Frontal cortex (tissue), 3 donors: ENCODE measurements at regions not wholly inside any gene's neighbourhood (a gene's known extent, or its start where the extent isn't known, plus 50 kb on each side); places are given as distances from the start of the nearest gene placed in this dataset.

Experiments used
- DNase-seq, 2 donors: peaks; one replicate each; pipeline ENCODE4 v3.0.0; 2012; ENCODE audit warnings: low spot score in 2 of 2
- FAIRE-seq: peaks from 2 replicates; lab custom pipeline; 2012; peaks lifted over from hg19 to GRCh38; lab: Jason Lieb, UNC
- donor health status: control.
- donor health status: control.
- donor health status: control.

DNA sequence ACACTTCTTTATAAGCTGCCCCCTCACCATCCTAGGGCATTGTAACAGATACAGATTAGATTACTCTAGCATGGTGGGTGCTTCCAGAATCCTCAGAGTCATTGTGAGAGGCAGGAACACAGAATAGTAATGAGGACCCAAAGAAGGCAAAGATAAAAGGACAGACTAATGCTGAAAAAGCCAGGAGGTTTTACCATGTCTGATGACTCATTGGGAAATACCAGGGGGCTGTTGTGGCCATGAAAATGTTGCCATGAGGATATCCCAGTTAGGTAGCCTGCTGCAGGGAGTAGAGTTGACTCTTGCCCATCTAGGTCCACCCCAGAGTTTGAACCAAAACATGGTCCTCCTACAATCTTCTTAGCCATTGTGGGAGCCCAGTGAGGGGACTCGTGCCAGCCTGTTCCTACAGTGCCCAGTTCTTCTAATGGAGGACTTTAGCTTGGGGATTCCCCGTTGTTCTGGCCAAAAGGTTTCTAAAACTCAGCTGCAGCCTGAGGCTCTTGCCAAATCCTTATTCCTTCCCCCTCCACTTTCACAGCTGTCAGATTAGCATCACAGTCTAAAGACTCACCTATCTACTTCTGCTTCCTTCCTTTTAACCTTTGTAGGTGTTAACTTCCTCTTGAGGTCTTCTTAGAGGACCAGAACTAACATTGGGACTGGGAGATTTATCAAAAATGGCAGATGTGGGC lies 586.0 kb upstream of the AADAT start:
- DNase-seq (no peak), FAIRE-seq (no peak)

DNA sequence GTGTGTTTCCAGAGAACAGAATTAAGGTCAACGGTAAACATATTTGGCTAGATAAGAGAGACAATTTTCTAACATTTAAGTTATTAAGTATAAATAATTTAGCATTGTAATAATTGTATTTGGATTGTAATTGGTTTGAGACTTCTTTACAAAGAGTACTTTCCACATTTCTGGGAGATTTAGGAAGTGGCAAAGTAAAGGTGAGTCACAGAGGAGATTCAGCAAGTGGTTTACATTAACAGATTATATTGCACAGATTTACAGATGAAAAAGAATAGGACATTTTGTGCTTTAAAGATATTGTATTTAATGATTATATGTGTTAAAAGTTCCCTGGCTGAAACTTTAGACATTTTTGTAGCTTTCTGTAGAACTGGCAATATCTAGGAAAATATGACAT lies 584.4 kb upstream of the AADAT start:
- DNase-seq = no peak
- FAIRE-seq = no peak

DNA sequence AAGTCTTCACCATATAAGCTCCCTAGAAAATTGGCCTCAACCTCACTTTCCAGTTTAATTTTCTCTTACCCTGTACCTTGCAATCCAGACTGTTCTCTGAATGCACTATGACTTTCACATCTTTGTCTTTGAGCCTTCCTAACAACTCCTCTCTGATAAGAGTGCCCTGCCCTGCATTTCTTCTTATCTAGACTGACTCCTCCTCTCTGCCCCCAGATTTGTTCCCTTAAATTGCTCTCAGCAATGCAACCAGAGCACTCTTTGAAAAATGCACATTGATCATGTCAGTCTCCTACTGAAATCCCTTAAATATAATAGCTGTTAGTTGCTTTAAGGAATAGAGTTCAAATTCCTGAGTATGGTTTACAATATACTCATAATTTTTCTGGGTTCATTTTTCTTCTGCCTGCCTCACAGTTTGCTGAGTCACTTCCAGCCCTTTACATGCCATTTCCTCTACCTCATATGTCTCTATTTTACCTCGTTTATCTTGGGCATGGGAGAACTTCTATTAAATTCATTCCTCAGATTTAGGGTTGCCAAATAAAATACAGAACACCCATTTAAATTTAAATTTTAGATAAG lies 582.7 kb upstream of the AADAT start:
- FAIRE-seq (no peak), DNase-seq (no peak)

DNA sequence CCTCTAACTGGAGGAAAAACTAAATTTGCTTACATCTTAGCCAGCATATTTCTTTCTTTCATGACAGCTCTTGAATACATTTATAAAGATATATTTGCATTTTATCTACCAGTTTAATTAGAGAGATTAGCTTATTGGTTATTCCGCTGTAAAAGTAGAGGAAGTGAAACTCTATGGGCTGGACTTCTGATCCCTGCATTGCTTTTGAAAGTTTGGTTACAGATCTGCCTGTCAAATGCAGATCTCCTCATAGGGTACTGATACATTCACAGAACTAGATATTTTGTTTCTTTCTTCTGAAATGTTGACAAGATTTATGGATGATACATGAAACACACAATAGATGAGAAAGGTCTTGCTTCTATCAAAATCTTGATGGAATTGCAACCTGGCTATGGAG lies 581.4 kb upstream of the AADAT start:
- DNase-seq (no peak), FAIRE-seq (no peak)

DNA sequence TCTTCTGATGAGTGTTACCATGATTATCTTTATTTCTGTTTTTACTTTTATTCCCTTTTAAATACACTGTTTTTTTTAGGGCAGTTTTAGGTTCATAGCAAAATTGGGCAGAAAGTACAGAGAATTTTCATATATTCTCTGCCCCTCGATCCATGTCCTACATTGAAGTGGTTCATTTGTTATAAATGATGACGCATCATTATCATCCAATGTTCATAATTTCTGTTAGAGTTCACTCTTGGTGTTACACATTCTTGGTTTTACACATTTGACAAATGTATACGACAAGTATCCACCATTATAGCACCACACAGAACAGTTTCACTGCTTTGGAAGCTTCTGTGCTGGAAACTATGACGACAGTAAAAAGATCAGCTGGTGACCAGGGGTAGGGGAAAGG lies 578.1 kb upstream of the AADAT start:
- FAIRE-seq (no peak), DNase-seq (no peak)

DNA sequence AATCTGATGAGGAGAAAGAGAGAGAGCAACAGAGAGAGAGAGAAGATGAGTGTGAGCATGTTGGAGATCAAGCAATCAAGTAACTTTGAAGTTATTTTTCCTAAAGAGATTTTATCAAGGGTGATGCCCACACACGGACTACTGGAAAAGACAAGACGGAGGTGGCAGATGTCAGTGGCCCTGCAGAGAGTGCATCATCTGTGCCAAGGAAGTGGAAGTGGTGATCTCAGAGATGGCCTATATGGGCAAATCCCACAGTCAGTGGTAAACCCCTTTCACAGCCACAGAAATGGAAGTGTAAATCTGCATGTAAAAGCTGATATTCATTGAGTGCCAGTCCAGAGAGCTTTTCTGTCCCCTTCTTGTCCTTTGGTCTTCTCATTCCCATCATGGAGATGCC lies 577.2 kb upstream of the AADAT start:
- no peak for FAIRE-seq
- DNase-seq = no peak

DNA sequence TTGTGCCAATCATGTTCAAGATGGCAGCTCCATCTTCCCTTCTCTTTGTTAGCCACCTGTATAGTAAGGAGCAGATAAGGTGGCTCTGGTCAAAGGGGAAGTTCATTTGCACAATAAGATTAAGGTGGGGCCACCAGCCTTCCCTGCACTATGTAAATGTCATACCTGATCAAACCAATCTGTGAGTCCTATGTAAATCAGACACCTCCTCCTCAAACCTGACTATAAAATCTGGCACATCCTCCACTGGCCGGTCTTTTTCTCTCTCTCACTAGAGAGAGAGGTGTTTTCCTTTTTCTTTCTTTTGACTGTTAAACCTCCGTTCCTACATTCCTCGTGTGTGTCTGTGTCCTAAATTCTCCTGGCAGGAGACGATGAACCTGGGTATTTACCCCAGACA lies 572.5 kb upstream of the AADAT start:
- FAIRE-seq = no peak
- DNase-seq = no peak

DNA sequence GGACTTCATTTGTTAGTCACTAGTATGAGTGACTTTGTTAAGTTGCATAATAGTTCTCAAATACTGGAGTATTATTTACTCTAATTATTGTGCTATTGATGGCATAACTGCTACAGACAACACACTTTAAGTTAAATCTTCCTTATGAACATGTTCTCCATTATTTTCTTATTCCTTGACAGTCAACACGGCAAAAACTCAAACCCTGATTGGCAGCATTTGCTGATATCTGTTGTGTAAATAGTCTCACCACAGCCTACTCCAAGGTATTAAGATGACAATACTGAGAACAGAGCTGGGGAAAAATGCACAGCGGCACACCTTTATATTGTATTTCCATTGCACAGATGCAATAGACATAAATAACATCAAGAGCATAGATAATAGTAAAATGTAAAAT lies 568.0 kb upstream of the AADAT start:
- FAIRE-seq (no peak), DNase-seq (no peak)

DNA sequence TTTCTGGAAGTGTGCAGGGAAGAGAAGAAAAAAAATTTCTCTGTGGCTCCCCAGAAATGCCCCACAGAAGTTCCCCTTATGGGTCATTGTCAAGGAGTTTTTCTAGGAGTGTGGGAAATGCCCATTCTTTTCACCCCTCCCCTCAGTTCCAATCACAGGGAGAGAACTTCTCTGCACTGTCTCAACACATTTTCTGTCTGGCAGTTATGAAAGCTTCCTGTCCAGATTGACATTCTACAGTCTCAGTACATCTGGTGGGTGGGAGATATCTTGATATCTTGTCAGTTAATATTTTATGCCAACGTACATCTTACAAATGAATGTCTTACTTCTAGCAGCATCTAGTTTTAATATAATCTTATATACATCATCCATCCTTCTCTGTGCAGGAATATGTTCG lies 566.8 kb upstream of the AADAT start:
- FAIRE-seq (no peak), DNase-seq (no peak)

DNA sequence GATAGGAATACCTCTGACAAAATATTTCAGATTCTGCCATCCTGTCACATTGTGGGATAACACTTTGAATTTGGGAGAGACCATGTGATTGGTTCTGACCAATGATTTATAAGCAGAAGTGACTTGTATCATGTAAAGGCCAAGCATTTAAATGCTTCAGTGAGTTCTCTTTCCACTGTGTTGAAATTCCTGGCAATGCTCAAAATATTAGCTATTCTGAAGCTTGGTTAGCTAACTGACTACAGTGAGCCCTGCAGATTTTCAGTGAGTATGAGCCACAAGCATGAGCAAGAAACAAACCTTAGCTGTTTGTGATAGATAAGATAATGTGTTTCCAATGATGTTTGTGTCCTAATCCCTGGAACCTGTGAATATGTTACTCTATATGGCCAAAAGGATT lies 562.8 kb upstream of the AADAT start:
- FAIRE-seq (no peak), DNase-seq (no peak)

DNA sequence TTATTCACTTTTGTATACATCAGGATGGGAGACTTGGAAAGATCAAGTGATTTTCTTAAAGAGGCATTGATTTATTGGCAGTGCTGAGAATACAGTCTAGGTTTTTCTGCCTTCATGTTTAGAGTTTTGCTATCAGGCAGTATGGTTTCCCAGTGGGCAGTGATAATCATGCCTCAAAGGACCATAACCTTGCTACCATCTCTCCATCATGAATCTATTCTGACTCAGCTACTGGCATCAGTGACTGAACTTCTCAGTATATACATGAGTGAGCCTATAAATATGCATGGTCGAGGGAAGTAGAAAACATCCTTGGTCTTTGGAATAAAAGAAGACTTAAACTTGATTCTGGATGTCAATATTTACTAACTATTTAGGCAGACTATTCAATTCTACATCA lies 562.0 kb upstream of the AADAT start:
- no peak for FAIRE-seq
- no peak for DNase-seq

DNA sequence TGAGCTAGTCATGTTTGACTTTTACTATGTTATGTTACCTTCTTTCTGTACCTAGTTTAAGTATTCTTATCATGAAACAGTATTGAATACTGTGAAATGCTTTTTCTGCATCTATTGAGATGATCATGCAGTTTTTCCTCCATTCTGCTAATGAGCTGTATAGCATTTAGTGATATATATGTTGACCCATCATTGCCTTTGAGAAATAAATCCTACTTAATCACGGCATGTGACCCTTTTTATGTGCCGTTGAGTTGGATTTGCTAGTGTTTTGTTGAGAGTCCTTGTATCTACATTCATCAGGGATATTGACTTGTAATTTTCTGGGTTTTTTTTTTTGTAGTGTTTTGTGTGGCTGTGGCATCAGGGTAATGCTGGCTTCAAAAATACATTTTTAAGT lies 537.7 kb upstream of the AADAT start:
- no peak for FAIRE-seq

DNA sequence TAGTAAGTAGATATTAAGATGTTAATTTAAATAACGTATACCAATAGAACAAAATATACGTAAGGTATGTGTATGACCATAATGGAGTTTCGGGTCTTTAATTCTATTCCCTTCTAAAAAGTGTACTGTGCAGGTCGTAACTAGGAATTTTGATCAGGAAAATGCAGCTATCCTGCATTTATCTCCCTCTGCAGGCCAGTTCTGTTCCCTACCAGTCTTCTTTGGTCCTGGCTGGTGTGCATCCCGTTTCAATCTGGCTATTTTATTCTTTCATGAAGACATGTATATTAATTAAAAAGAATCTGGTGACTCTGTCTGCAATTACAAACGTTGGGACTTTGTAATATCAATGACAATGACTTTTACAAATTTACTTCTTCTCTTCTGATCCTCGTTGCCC lies 534.1 kb upstream of the AADAT start:
- FAIRE-seq (no peak), DNase-seq (no peak)

More for the DNA sequence above, 537.7 kb upstream of the AADAT start:
- no peak for DNase-seq

DNA sequence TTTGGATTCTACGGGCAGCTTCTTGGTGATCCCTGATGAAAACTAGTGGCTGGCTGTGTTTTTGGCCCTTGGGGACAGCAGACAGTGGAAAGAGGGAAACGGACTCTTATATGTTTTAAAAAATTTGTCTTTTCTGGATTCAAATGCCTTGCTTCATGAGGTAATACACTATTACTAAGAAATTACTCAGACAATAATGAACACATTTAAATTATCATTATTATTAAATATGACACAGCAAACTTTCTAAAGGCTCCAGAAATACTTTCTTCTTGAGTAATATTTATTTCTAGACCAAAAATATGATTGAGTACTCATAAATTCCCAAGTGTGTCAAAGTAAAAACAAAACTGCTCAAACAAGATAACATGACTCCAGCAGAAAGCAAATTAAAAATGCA lies 520.7 kb upstream of the AADAT start:
- no peak for DNase-seq
- FAIRE-seq = no peak

DNA sequence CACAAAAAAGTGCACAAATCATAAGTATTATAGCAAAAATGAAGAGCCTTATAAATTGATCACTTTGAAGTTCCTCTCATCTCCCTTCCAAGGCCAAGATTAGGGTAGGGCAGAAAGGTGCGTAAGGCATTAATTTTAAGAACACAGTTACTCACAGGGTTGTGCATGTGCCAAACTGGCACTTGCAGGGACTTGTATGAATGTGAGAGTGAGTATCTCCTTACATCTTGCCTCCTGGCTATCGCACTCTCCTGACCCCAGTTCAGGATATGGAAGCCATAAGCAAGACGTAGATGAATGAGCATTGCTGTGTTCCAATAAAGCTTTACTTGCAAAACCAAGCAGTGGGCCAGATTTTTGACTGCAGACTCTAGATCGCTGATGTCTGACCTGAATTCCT lies 510.1 kb upstream of the AADAT start:
- no peak for DNase-seq
- no peak for FAIRE-seq

DNA sequence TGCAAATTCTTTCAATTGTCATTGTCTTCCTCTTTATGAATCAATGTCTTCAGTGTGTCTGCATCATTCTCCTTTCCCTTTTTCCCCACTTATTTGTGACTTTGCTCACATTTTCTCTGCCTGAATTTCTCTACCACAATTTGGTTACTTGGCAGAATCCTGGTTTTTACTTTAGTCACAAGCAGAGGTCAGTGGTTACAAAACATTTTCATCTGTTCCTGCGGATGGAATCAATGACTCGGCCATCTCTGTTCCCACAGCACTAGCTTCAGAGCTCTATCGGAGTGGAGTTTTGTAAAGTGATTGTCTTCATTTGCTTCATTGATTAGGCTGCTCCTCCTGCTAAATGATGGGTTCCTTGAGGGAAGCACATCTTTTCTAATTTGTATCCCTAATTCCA lies 501.3 kb upstream of the AADAT start:
- no peak for FAIRE-seq
- no peak for DNase-seq

DNA sequence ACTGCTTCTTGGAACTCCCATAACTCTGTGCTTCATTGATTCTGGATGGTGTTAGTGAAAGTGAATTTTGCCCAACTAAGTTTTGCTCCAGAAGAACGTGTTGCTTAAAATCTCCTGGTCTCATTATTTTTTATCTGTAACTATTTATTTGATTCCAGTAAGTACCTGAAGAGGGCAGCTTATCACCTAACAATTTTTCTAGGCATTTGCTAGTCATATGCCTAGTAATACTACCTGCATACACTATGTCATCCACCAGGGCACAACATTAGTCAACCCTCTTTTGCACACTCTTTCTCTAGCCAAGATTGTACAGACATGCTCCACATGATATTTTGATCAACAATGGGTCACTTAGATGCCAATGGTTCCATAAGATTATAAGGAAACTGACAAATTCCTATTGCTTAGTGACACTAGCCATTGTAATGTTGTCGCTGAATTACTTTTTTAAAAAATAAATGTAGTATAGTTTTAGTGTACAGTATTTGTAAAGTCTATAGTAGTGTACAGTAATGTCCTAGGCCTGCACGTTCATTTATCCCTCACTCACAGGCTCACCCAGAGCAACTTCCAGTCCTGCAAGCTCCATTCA lies 499.9 kb upstream of the AADAT start:
- FAIRE-seq (no peak), DNase-seq (no peak)

DNA sequence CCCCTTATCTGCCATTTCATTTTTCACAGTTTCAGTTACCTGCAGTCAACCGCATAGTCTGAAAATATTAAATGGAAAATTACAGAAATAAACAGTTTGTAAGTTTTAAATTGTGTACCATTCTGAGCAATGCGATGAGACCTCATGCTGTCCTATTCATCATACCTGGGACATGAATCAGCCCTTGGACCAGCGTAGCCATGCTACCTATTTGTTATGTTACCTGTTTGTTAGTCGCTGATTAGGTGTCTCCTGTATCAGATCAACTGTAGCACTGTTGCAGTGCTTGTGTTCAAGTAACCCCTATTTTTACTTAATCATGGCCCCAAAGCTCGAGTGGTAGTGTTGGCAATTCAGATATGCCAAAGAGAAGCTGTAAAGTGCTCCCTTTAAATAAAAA lies 492.2 kb upstream of the AADAT start:
- FAIRE-seq = no peak
- DNase-seq = no peak

DNA sequence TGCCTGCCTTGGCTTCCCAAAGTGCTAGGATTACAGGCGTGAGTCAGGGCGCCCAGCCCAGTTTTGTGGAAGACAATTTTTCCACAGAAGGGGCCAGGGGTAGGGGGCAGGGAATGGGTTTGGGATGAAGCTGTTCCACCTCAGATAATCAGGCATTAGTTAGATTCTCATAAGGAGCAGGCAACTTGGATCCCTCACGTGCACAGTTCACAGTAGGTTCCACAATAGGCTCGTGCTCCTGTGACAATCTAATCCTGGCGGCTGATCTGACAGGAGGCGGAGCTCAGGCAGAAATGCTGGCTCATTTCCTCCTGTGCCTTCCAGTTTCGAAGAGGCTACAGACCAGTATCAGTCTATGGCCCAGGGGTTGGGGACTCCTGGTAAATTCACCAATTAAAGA lies 491.6 kb upstream of the AADAT start:
- no peak for DNase-seq
- no peak for FAIRE-seq

DNA sequence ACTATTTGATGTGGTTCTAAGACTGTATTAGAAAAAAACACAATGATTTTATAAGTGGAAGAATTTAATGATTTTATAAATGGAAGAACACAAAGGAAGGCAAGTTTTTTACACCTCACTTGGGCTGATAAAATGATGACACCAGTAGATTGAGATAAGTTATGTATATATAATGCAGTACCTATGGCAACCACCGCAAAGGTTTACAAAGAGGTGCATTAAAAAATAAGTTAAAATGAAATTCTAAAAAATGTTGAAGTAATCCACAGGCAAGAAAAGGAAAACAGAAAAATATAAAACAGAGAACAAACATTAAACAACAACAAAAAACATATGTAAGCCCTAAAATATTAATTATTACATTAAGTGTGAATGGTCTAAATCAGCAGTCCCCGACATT lies 490.9 kb upstream of the AADAT start:
- DNase-seq = no peak
- no peak for FAIRE-seq

DNA sequence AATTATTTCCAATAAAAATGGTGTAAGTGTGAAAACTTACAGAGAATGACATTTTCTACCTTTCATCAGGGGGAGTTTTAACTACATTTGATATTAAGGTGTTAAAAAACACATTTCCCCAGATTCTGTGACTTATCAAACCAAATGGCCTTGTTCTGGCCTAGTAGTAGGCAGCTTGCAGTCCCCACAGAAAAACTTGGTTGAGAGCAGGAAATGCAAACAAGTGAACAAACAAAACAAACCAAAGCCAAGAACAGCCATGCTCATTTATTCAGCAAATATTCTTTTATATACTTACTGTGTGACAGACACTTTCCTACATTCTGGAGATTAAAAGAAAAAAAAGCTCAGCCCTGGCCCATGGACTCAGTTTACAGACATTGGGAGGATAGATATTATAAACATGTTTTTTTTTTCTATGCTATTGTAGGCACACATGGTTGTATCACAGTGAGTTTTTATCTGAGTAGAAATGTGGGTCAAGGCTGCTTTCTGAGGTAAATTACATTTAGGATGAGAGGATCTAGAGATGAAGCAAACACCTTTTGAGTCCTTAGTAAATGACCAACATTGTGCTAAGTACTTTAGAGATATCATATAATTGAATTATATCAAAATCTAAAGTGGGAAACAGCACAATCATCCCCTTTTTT lies 449.2 kb upstream of the AADAT start:
- no peak for FAIRE-seq

More for the DNA sequence above, 449.2 kb upstream of the AADAT start:
- DNase-seq = no peak
